H1 (cell line): ENCODE measurements at regions not wholly inside any gene's neighbourhood (a gene's known extent, or its start where the extent isn't known, plus 50 kb on each side); places are given as distances from the start of the nearest gene placed in this dataset.

ENCODE experiments used
- CTCF ChIA-PET: fragments of 300-600 bp; sonication (Branson Sonifier 250); formaldehyde crosslinking; loops from one replicate; lab custom pipeline; 2021; ENCODE audit not compliant: partially characterized antibody; lab: Charles Lee
- POLR2A ChIA-PET: fragments of 300-600 bp; sonication (Branson Sonifier 250); formaldehyde crosslinking; loops from one replicate; lab custom pipeline; 2021; ENCODE audit warnings: inconsistent platforms; ENCODE audit not compliant: partially characterized antibody; lab: Charles Lee
- DNase-seq, 2 experiments: peaks; one replicate each; pipeline versions ENCODE4 v3.0.0 to v3.0.0-alpha.2; 2010 to 2022; ENCODE audit warnings: low spot score in 2 of 2, low read depth in 1 of 2, mixed read lengths in 1 of 2
- FAIRE-seq: peaks from 2 replicates; lab custom pipeline; 2011; peaks lifted over from hg19 to GRCh38; lab: Jason Lieb, UNC
- H2AFZ ChIP-seq: 2 replicates; pipeline ENCODE4 v1.8.1; 2012; ENCODE audit warnings: low read length, inconsistent platforms
- H2AK5ac ChIP-seq: 2 replicates; pipeline ENCODE4 v1.6.1; 2013; ENCODE audit warnings: low read depth, low read length
- H2BK120ac ChIP-seq: replicated peaks from 2 replicates; pipeline ENCODE3; 2013; ENCODE audit warnings: low read depth, low read length, inconsistent platforms
- H2BK12ac ChIP-seq: 2 replicates; pipeline ENCODE4 v1.6.1; 2013; ENCODE audit warnings: low read depth, low read length
- H2BK15ac ChIP-seq: 2 replicates; pipeline ENCODE4 v1.6.1; 2013; ENCODE audit warnings: low read length
- H2BK20ac ChIP-seq: 2 replicates; pipeline ENCODE4 v1.6.1; 2013; ENCODE audit warnings: low read length
- H2BK5ac ChIP-seq: 2 replicates; pipeline ENCODE4 v1.6.1; 2013; ENCODE audit warnings: low read depth, low read length
- H3K14ac ChIP-seq: 2 replicates; pipeline ENCODE4 v1.6.1; 2013; ENCODE audit warnings: inconsistent platforms; ENCODE audit not compliant: insufficient read length
- H3K18ac ChIP-seq: 2 replicates; pipeline ENCODE4 v1.6.1; 2013; ENCODE audit warnings: low read length; ENCODE audit errors: extremely low read depth
- H3K23ac ChIP-seq: 2 replicates; pipeline ENCODE4 v1.6.1; 2013; ENCODE audit warnings: inconsistent platforms; ENCODE audit not compliant: insufficient read length
- H3K23me2 ChIP-seq: 2 replicates; pipeline ENCODE4 v1.6.1; 2013; ENCODE audit warnings: low read depth, low read length
- H3K27ac ChIP-seq: 2 replicates; pipeline ENCODE4 v1.6.1; 2011; ENCODE audit warnings: low read depth, low read length, inconsistent platforms
- H3K27me3 ChIP-seq, 4 experiments: replicated peaks in 1 of 4; 1 replicate in 1 of 4; 2 replicates in 3 of 4; pipeline versions ENCODE4 v1.6.1 to v1.8.1; 2011 to 2013; ENCODE audit warnings: low read length in 3 of 4, mild to moderate bottlenecking in 3 of 4, inconsistent platforms in 2 of 4, mixed read lengths in 2 of 4, moderate library complexity in 1 of 4; ENCODE audit not compliant: control insufficient read depth in 3 of 4, insufficient read depth in 3 of 4; ENCODE audit errors: extremely low read depth in 1 of 4
- H3K36me3 ChIP-seq, 4 experiments: 2 replicates each; pipeline versions ENCODE4 v1.6.1 to v1.8.1; 2011 to 2013; ENCODE audit warnings: mild to moderate bottlenecking in 4 of 4, low read length in 3 of 4, moderate library complexity in 2 of 4, control low read depth in 1 of 4, inconsistent platforms in 1 of 4; ENCODE audit not compliant: insufficient read depth in 4 of 4, control insufficient read depth in 2 of 4
- H3K4ac ChIP-seq: replicated peaks from 2 replicates; pipeline ENCODE3; 2013; ENCODE audit warnings: low read length, low read depth, mixed read lengths, inconsistent platforms; ENCODE audit not compliant: insufficient read length
- H3K4me1 ChIP-seq, 4 experiments: replicated peaks in 1 of 4; 1 replicate in 1 of 4; 2 replicates in 3 of 4; pipeline versions ENCODE4 v1.6.1 to v1.8.1; 2011 to 2013; ENCODE audit warnings: low read length in 3 of 4, inconsistent platforms in 2 of 4, mixed read lengths in 1 of 4; ENCODE audit not compliant: insufficient read depth in 4 of 4, control insufficient read depth in 3 of 4
- H3K4me2 ChIP-seq, 2 experiments: 2 replicates each; pipeline versions ENCODE4 v1.6.1 to v1.8.1; 2011 to 2013; ENCODE audit warnings: low read depth in 2 of 2, low read length in 2 of 2, control low read depth in 1 of 2, inconsistent platforms in 1 of 2, mild to moderate bottlenecking in 1 of 2; ENCODE audit not compliant: insufficient read depth in 1 of 2
- H3K4me3 ChIP-seq, 4 experiments: fragments of 200-600, 300-600 bp in 1 of 4; sonication (generic), shearing (Covaris generic), sonication (Bioruptor Twin) in 1 of 4; 2 replicates each; pipeline versions ENCODE4 v1.5.1 to v1.8.1; 2011 to 2016; ENCODE audit warnings: low read length in 4 of 4, low read depth in 3 of 4, control low read depth in 2 of 4, inconsistent platforms in 2 of 4, mild to moderate bottlenecking in 2 of 4, mixed read lengths in 1 of 4, moderate library complexity in 1 of 4; ENCODE audit not compliant: insufficient read depth in 2 of 4; ENCODE audit errors: extremely low read depth in 1 of 4
- H3K56ac ChIP-seq: replicated peaks from 2 replicates; pipeline ENCODE3; 2013; ENCODE audit warnings: low read depth, mild to moderate bottlenecking, mixed read lengths, low read length, inconsistent platforms; ENCODE audit not compliant: insufficient read length
- H3K79me1 ChIP-seq: 2 replicates; pipeline ENCODE4 v1.6.1; 2013; ENCODE audit warnings: low read depth, low read length, control low read depth
- H3K79me2 ChIP-seq, 2 experiments: 2 replicates each; pipeline versions ENCODE4 v1.6.1 to v1.8.1; 2012 to 2013; ENCODE audit warnings: low read length in 2 of 2, mild to moderate bottlenecking in 2 of 2, inconsistent platforms in 1 of 2; ENCODE audit not compliant: insufficient read depth in 2 of 2, control insufficient read depth in 1 of 2
- H3K9ac ChIP-seq, 4 experiments: replicated peaks in 1 of 4; 1 replicate in 1 of 4; 2 replicates in 3 of 4; pipeline versions ENCODE4 v1.6.1 to v1.8.1; 2011 to 2013; ENCODE audit warnings: low read depth in 3 of 4, low read length in 3 of 4, control low read depth in 2 of 4, mild to moderate bottlenecking in 2 of 4, moderate library complexity in 2 of 4, inconsistent platforms in 1 of 4; ENCODE audit errors: extremely low read depth in 1 of 4
- H3K9me3 ChIP-seq, 2 experiments: 2 replicates each; pipeline versions ENCODE4 v1.6.1 to v1.8.1; 2012 to 2013; ENCODE audit warnings: mild to moderate bottlenecking in 2 of 2, moderate library complexity in 2 of 2, control low read depth in 1 of 2, inconsistent platforms in 1 of 2, low read depth in 1 of 2, low read length in 1 of 2, mixed read lengths in 1 of 2; ENCODE audit not compliant: insufficient read depth in 2 of 2
- H4K20me1 ChIP-seq, 2 experiments: replicated peaks in 1 of 2; 2 replicates each; pipeline versions ENCODE3 to v1.8.1; 2011 to 2013; ENCODE audit warnings: inconsistent platforms in 2 of 2, low read length in 2 of 2, mild to moderate bottlenecking in 1 of 2; ENCODE audit not compliant: insufficient read depth in 2 of 2, control insufficient read depth in 1 of 2
- H4K5ac ChIP-seq: 2 replicates; pipeline ENCODE4 v1.6.1; 2013; ENCODE audit warnings: low read length, low read depth, mixed read lengths, inconsistent platforms; ENCODE audit not compliant: insufficient read length
- H4K8ac ChIP-seq: 2 replicates; pipeline ENCODE4 v1.8.0; 2013; ENCODE audit warnings: mild to moderate bottlenecking, moderate library complexity, low read length, inconsistent platforms; ENCODE audit not compliant: insufficient read depth; ENCODE audit errors: extremely low read depth
- H4K91ac ChIP-seq: replicated peaks from 2 replicates; pipeline ENCODE3; 2013; ENCODE audit warnings: low read length, mixed read lengths, inconsistent platforms; ENCODE audit not compliant: insufficient read length
- CREB1 ChIP-seq: IDR thresholded peaks from 2 replicates; pipeline ENCODE4 v1.6.1; 2012; ENCODE audit warnings: inconsistent platforms
- EGR1 ChIP-seq: IDR thresholded peaks from 2 replicates; pipeline ENCODE4 v1.6.1; 2011; ENCODE audit warnings: low read depth, low read length, borderline replicate concordance
- FOSL1 ChIP-seq: IDR thresholded peaks from 2 replicates; pipeline ENCODE4 v1.6.1; 2011; ENCODE audit warnings: mild to moderate bottlenecking, low read depth, low read length, moderate library complexity; ENCODE audit not compliant: insufficient read depth
- GABPA ChIP-seq: IDR thresholded peaks from 2 replicates; pipeline ENCODE4 v1.6.1; 2011; ENCODE audit warnings: mild to moderate bottlenecking, low read length, moderate library complexity, borderline replicate concordance; ENCODE audit not compliant: insufficient read depth
- GTF2F1 ChIP-seq: IDR thresholded peaks from 2 replicates; pipeline ENCODE4 v1.6.1; 2012; ENCODE audit warnings: low read depth, low read length, improper control_type of control experiment, borderline replicate concordance
- RAD21 ChIP-seq, 2 experiments: IDR thresholded peaks in 1 of 2; conservative IDR thresholded peaks in 1 of 2; 2 replicates each; pipeline ENCODE4 v1.6.1; 2011; ENCODE audit warnings: low read depth in 2 of 2, low read length in 2 of 2, improper control_type of control experiment in 1 of 2, inconsistent platforms in 1 of 2, mild to moderate bottlenecking in 1 of 2, moderate library complexity in 1 of 2
- RBBP5 ChIP-seq: IDR thresholded peaks from 2 replicates; pipeline ENCODE4 v1.7.1; 2012; ENCODE audit warnings: low read depth, mild to moderate bottlenecking, inconsistent platforms, low read length, moderate library complexity, borderline replicate concordance
- RFX5 ChIP-seq: IDR thresholded peaks from 2 replicates; pipeline ENCODE4 v1.6.1; 2011; ENCODE audit warnings: low read depth, low read length, improper control_type of control experiment, borderline replicate concordance
- SIX5 ChIP-seq: IDR thresholded peaks from 2 replicates; pipeline ENCODE4 v1.6.1; 2011; ENCODE audit warnings: mild to moderate bottlenecking, low read depth, low read length
- SP2 ChIP-seq: IDR thresholded peaks from 2 replicates; pipeline ENCODE4 v1.6.1; 2012; ENCODE audit warnings: mild to moderate bottlenecking, low read length, inconsistent platforms
- TEAD4 ChIP-seq: IDR thresholded peaks from 2 replicates; pipeline ENCODE4 v1.6.1; 2012; ENCODE audit warnings: low read depth, low read length, inconsistent platforms, mixed read lengths
- ZNF274 ChIP-seq: IDR thresholded peaks from 2 replicates; pipeline ENCODE4 v1.7.0; 2012; ENCODE audit warnings: low read length, borderline replicate concordance; ENCODE audit errors: extremely low read depth
- WGBS, 2 experiments: shearing (Covaris generic) in 1 of 2; methylation state at CpG; one replicate each; pipeline versions ENCODE4 v1.1.6 to v1.1.7; 2013 to 2015; ENCODE audit warnings: low lambda C conversion rate in 2 of 2, mixed read lengths in 2 of 2, inconsistent platforms in 1 of 2, low coverage in 1 of 2, missing lambda C conversion rate in 1 of 2; ENCODE audit not compliant: insufficient replicate concordance in 2 of 2, insufficient coverage in 1 of 2, insufficient read length in 1 of 2; ENCODE audit errors: extremely low coverage in 1 of 2, missing lambda C conversion rate in 1 of 2; 5-methylcytosine and 5-hydroxymethylcytosine counted together
- TF ChIP-seq, protein P1 (sequence below): IDR thresholded peaks from 2 replicates; pipeline ENCODE4 v1.6.1; 2012; ENCODE audit warnings: inconsistent platforms

DNA sequence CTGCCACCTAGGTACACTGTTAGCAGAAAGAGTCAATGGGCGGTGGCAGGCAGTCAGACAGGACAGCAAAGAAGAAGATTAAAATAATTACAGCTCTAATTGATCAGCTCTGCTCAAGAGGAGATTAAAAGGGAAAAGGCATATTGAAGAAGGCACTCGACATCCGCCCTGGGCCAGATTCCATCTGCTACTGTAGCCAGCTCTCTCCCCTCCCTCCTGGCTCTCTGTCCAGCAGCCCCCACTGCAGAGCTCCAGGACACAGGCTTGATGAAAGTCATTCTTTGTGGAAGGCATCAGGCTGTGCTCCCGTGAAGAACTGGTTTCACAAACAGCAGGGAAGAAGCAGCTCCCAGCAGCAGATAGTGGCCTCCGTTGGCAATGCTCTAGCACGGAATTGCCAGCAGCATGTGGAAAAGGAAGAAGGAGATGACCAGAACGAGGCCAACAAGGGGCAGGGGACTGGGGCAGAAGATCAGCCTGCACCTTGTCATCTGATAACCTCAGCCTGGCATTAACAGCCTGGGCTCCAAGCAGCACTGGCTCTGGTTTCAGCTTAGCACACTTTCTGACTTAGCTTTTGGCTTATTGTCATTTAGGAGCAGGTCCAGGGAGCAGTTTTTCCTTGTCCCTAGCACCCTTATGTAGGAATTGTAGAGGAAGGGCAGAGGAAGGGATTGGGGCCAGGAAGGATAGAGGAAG is 465.9 kb downstream of the KIF16B start:
- Histone ChIP-seq H4K8ac (no peak overlapping the region), H2AK5ac (no peak overlapping the region), H2BK20ac (no peak overlapping the region), H3K14ac (no peak overlapping the region), H3K9ac (no peak overlapping the region), H2BK15ac (no peak overlapping the region), H3K56ac (no peak overlapping the region), H3K23ac (no peak overlapping the region), H3K79me2 (no peaks in the 10 kb centered on the region), H3K36me3 (no peaks in the 10 kb centered on the region; a peak in 1 of 8 replicates), H3K9me3 (no peaks in the 10 kb centered on the region), H3K79me1 (no peaks in the 10 kb centered on the region), H2BK5ac (no peak overlapping the region), H4K91ac (no peak overlapping the region), H2BK12ac (no peak overlapping the region), H3K4me3 (no peak overlapping the region), H4K5ac (no peak overlapping the region), H3K27me3 (no peaks in the 10 kb centered on the region), H3K4ac (no peak overlapping the region), H3K27ac (no peak overlapping the region), H3K23me2 (no peaks in the 10 kb centered on the region), H3K4me2 (no peak overlapping the region; a peak in 1 of 4 replicates), H3K4me1 (no peaks in the 10 kb centered on the region), H2BK120ac (no peak overlapping the region), H4K20me1 (no peaks in the 10 kb centered on the region), H2AFZ (no peak overlapping the region; the same call in 1 of the 2 replicates), H3K18ac (no peak overlapping the region)
- ChIA-PET CTCF (interaction anchor here (0.8 to 1.2 kb wide), 2 partner anchors 16 to 802 kb away, joined by 3 read pairs; no protein-coding TSS in a partner anchor), POLR2A (no interaction called here)
- 87% methylated on average over 7 of the region's 7 CpGs; no CpG with 5 or more reads in 1 of the 2 experiments for WGBS, 2 experiments
- DNase-seq: no peak
- no peak for FAIRE-seq
- TF ChIP-seq SP2 (no peak), CREB1 (no peak), FOSL1 (no peak), RFX5 (no peak), GABPA (no peak), GTF2F1 (no peak), SIX5 (no peak), TEAD4 (no peak), EGR1 (no peak), RAD21 (IDR thresholded peaks at IDR 0.05 in 1 of 2, conservative IDR thresholded peaks at IDR 0.05 in 1 of 2; ENCODE audit: low read depth in 2 of 2, low read length in 2 of 2) (no peak), ZNF274 (no peak), RBBP5 (no peak)
- TF ChIP-seq, protein P1, sequence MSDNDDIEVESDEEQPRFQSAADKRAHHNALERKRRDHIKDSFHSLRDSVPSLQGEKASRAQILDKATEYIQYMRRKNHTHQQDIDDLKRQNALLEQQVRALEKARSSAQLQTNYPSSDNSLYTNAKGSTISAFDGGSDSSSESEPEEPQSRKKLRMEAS: no peak
